Uterus (tissue), 3 donors: ENCODE measurements at regions not wholly inside any gene's neighbourhood (a gene's known extent, or its start where the extent isn't known, plus 50 kb on each side); places are given as distances from the start of the nearest gene placed in this dataset.

ENCODE experiments used
- DNase-seq, 2 donors: peaks; one replicate each; pipeline ENCODE4 v3.0.0-alpha.2; 2019 to 2020
- H3K27ac ChIP-seq, 2 donors: fragments of 200-600 bp; sonication (generic); 1 replicate in 1 of 2; 2 replicates in 1 of 2; pipeline ENCODE4 v1.5.1; 2016 to 2018
- H3K27me3 ChIP-seq, 2 donors: fragments of 200-600 bp; sonication (generic); one replicate each; pipeline ENCODE4 v1.5.1; 2018 to 2019; ENCODE audit warnings: control low read depth in 1 of 2
- H3K36me3 ChIP-seq, 2 donors: fragments of 200-600 bp; sonication (generic); one replicate each; pipeline ENCODE4 v1.5.1; 2019; ENCODE audit warnings: control low read depth in 1 of 2
- H3K4me1 ChIP-seq, 2 donors: fragments of 200-600 bp; sonication (generic); one replicate each; pipeline ENCODE4 v1.5.1; 2018 to 2019; ENCODE audit warnings: control low read depth in 1 of 2
- H3K4me3 ChIP-seq, 2 donors: fragments of 200-600 bp; sonication (generic); 1 replicate in 1 of 2; 2 replicates in 1 of 2; pipeline ENCODE4 v1.5.1; 2018 to 2019; ENCODE audit warnings: mild to moderate bottlenecking in 1 of 2
- H3K9me3 ChIP-seq, 2 donors: fragments of 200-600 bp; sonication (generic); one replicate each; pipeline ENCODE4 v1.5.1; 2019; ENCODE audit warnings: control low read depth in 1 of 2
- POLR2A ChIP-seq, 2 donors: fragments of 450-650 bp; IDR thresholded peaks; one replicate each; pipeline ENCODE4 v1.6.1; 2016; ENCODE audit warnings: antibody characterized with exemption in 2 of 2, mild to moderate bottlenecking in 1 of 2, moderate library complexity in 1 of 2
- intact Hi-C: fragments of 100-400 bp; cut with DNase I; formaldehyde crosslinking; loops from one replicate; pipeline ENCODE4 v1.15.1; 2023; ENCODE audit warnings: low total_unique reads
- TF ChIP-seq, protein P1 (sequence below), 4 experiments: fragments of 200-600 bp in 2 of 4; fragments of 450-650 bp in 2 of 4; sonication (generic) in 2 of 4; IDR thresholded peaks; one replicate each; pipeline ENCODE4 v1.5.1; 2016 to 2019; ENCODE audit warnings: antibody characterized with exemption in 4 of 4, mild to moderate bottlenecking in 2 of 4, moderate library complexity in 1 of 4
- donor health status: DM: yes; HTN: yes; CAD: no.

DNA sequence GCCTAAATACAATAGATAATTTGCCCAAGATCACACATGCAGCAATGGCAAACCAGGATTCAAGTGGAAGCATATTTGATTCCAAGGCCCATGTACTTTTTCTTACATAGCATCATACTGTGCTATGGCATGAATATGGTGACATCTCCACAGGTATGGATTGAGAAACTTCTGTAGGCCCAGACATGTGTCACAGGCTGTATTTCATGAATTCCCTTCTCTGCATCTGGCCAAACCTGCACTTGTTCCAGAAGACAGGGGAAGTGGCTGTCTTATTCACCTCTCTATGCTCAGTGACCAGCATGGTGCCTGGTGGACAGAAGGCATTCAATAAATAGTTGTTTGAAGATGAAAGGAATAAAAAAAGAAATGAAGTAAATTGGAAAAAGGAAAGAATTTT is 77.3 kb upstream of the TMEM164 start:
- no peak for DNase-seq
- H3K27ac ChIP-seq, result no peak overlapping the region
- H3K27me3 ChIP-seq, result no peaks in the 10 kb centered on the region
- H3K4me1 ChIP-seq, result no peaks in the 10 kb centered on the region
- no peaks in the 10 kb centered on the region for H3K36me3 ChIP-seq
- TF ChIP-seq POLR2A (IDR thresholded peaks at IDR 0.05), result no peak
- TF ChIP-seq, protein P1, sequence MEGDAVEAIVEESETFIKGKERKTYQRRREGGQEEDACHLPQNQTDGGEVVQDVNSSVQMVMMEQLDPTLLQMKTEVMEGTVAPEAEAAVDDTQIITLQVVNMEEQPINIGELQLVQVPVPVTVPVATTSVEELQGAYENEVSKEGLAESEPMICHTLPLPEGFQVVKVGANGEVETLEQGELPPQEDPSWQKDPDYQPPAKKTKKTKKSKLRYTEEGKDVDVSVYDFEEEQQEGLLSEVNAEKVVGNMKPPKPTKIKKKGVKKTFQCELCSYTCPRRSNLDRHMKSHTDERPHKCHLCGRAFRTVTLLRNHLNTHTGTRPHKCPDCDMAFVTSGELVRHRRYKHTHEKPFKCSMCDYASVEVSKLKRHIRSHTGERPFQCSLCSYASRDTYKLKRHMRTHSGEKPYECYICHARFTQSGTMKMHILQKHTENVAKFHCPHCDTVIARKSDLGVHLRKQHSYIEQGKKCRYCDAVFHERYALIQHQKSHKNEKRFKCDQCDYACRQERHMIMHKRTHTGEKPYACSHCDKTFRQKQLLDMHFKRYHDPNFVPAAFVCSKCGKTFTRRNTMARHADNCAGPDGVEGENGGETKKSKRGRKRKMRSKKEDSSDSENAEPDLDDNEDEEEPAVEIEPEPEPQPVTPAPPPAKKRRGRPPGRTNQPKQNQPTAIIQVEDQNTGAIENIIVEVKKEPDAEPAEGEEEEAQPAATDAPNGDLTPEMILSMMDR (IDR thresholded peaks at IDR 0.05), result no peak
- H3K9me3 ChIP-seq, result no peaks in the 10 kb centered on the region
- no peak overlapping the region for H3K4me3 ChIP-seq
- intact Hi-C loops, result no loop called here

DNA sequence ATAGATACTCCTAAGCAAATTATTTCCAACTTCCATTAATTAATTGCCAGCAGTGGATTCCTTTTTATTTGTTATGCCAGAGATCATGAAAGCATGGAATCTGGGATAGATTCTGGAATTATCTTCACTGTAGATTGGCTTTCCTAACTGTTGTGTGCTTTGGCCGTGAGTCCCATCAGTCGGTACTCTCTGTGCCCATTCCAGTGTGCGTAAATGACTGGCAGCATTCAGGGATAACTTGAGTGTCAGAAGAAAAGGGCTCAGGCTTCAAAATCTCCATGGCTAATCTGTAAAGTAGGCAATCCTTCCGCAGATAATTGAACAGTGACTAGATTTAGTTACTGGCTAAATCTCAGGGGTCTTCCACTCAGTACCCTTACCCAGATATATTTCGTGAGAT is 76.8 kb upstream of the TMEM164 start:
- H3K4me1 ChIP-seq, result no peaks in the 10 kb centered on the region
- TF ChIP-seq POLR2A (IDR thresholded peaks at IDR 0.05), result no peak
- TF ChIP-seq, protein P1 (IDR thresholded peaks at IDR 0.05), result no peak
- no peak overlapping the region for H3K27ac ChIP-seq
- H3K4me3 ChIP-seq, result no peak overlapping the region
- H3K9me3 ChIP-seq, result no peaks in the 10 kb centered on the region
- no peaks in the 10 kb centered on the region for H3K27me3 ChIP-seq
- no peak for DNase-seq
- intact Hi-C loops, result no loop called here
- H3K36me3 ChIP-seq, result no peaks in the 10 kb centered on the region

DNA sequence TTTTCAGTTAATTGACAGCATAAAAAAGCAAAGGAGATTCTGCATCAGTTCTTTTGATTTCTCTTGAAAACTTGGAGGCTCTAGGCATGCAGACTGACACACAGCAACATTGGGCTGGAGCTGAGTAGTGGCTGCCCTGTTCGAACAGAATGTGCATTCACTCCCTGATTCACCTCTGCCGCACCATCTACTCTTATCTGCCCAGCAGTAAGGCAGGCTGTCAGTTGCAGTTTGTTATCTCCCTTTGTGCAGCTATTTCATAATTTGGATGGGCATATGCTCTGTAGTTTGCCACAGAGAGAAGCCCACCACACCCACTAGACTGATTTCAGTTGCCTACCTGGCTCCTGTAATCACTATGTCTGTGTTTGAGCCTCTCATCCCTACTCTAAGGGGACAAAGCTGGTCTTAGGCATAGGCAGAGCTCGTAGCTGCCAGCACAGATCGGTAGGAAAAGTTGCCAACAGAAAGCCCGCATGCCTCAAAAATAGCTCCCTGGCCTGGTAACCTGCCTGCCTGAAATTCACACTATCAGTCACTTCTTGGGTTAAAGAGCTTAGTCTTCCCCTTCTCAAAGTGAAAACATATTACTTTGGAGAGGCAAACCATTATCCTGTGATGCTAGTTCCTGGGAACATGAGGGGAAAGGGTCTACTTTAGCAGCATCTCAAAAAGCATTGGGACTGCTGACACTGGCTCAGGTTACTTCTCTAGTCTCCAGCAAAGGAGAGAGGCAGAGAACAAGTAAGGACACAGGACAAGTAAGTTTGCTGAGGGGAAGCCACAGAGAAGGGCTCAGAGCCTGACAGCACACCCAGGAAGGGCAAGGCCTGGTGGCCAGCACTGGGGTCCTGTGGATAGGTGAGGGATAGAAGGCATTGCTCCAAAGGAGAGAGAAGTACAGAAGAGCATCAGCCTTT is 75.9 kb upstream of the TMEM164 start:
- Histone ChIP-seq H3K4me3 (no peak overlapping the region), H3K9me3 (no peaks in the 10 kb centered on the region), H3K27me3 (no peaks in the 10 kb centered on the region), H3K4me1 (no peaks in the 10 kb centered on the region), H3K27ac (no peak overlapping the region), H3K36me3 (no peaks in the 10 kb centered on the region)
- TF ChIP-seq, protein P1 (IDR thresholded peaks at IDR 0.05), result no peak
- no peak for TF ChIP-seq POLR2A (IDR thresholded peaks at IDR 0.05)
- intact Hi-C loops, result no loop called here
- no peak for DNase-seq

DNA sequence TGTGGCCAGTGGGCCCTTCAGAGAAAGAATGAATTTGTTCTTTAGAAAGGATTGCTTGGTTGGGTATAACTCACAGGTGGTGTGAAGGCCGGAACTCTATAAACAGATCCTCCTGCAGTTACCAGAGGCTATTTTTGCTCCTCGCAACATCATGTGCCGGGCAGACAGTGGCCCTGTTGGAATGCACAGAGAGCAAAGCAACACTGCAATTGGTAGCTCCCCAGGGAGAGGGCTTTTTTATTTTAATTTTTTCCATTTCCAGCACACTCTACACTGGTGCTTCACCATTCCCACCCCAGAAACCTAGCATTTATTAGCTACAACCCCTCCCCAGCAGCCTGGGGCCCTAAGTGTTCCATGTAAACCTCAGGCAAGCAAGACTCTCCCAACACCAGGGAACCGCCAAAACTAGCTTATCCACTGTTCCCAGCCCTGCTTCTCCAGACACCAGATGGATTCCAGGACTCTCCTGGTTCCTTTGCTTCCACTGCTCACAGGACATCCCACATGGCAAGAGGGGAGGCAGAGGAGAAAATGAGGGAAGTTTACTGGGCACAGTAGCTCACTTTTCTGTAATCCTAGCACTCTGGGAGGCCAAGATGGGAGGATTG is 75.1 kb upstream of the TMEM164 start:
- Histone ChIP-seq H3K27me3 (no peaks in the 10 kb centered on the region), H3K4me1 (no peaks in the 10 kb centered on the region), H3K27ac (no peak overlapping the region), H3K9me3 (no peaks in the 10 kb centered on the region), H3K36me3 (no peaks in the 10 kb centered on the region), H3K4me3 (no peak overlapping the region)
- no peak for DNase-seq
- intact Hi-C loops, result no loop called here
- TF ChIP-seq, protein P1 (IDR thresholded peaks at IDR 0.05), result no peak
- no peak for TF ChIP-seq POLR2A (IDR thresholded peaks at IDR 0.05)
